ENCODE measurements at regions not wholly inside any gene's neighbourhood (a gene's known extent, or its start where the extent isn't known, plus 50 kb on each side); places are given as distances from the start of the nearest gene placed in this dataset.

DNA sequence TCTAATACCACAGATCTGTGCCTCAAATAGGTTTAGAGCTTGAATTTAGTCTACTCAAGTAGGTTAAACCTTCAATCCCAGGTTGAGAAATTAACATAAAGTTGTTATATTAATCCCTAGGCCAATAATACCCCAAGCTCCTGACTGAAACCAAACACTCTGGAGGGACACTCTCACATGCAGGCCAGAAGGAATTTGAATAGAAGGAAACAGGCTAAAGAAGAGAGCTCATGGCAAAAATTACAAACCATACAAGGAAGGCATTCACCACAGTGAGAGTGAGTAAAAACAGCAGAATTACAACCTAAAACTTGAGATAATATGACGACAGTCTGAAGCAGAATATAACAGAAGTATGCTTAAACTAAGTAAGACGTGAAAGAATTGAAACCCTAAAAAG is 76.1 kb upstream of the PDK4 start:
- ATAC-seq (ENCODE audit: low FRiP score), result no peak

DNA sequence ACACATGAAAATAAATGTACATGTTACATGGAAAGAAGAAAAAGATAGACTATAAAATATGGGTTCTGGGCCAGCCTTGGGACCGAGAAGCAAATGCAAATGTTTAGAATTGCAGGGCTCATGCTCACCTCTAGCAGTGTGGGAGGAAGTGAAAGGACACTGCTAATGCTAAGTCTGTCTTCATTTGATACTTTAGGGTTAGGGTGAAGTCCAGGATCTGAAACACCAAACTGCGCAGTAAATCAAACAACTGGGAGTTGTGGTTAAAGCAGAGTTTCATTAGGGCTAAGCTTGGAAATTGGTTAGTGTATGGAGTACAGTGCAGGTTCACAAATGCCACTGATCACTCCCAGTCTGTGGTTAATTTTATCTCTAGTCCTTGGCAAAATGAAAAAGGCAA is 73.2 kb upstream of the PDK4 start:
- TF ChIP-seq, protein P1, sequence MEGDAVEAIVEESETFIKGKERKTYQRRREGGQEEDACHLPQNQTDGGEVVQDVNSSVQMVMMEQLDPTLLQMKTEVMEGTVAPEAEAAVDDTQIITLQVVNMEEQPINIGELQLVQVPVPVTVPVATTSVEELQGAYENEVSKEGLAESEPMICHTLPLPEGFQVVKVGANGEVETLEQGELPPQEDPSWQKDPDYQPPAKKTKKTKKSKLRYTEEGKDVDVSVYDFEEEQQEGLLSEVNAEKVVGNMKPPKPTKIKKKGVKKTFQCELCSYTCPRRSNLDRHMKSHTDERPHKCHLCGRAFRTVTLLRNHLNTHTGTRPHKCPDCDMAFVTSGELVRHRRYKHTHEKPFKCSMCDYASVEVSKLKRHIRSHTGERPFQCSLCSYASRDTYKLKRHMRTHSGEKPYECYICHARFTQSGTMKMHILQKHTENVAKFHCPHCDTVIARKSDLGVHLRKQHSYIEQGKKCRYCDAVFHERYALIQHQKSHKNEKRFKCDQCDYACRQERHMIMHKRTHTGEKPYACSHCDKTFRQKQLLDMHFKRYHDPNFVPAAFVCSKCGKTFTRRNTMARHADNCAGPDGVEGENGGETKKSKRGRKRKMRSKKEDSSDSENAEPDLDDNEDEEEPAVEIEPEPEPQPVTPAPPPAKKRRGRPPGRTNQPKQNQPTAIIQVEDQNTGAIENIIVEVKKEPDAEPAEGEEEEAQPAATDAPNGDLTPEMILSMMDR (IDR thresholded peaks at IDR 0.05), result no peak
- no peak for DNase-seq (ENCODE audit: low spot score)
- no peak for ATAC-seq (ENCODE audit: low FRiP score)

More for the DNA sequence above, 76.1 kb upstream of the PDK4 start:
- no peak for DNase-seq (ENCODE audit: low spot score)
- TF ChIP-seq, protein P1 (IDR thresholded peaks at IDR 0.05), result no peak

DNA sequence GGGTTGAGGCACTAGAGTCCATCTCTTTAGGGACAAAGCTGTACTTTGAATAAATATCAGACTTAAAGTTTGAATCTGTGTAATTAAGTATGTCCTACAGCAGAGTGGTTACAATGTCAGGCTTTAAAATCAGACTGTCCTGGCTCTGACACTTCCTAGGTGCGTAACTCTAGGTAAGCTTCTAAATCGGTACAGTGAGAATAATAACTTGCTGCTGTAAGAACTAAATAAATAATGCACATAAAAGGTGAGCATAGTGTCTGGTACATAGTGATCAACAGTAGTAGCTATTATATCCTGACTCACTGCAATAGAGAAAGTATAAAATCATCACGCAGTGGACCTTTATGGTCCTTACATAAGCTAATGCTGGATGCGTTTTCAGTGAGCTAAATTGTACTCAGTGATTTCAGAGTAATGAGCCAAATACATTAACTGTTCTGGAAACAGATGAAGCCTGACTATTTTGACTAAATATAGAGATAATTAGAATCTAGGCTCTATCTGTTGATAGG is 72.2 kb upstream of the PDK4 start:
- DNase-seq (ENCODE audit: low spot score) (no peak), ATAC-seq (ENCODE audit: low FRiP score) (no peak)
- TF ChIP-seq, protein P1 (IDR thresholded peaks at IDR 0.05), result no peak

DNA sequence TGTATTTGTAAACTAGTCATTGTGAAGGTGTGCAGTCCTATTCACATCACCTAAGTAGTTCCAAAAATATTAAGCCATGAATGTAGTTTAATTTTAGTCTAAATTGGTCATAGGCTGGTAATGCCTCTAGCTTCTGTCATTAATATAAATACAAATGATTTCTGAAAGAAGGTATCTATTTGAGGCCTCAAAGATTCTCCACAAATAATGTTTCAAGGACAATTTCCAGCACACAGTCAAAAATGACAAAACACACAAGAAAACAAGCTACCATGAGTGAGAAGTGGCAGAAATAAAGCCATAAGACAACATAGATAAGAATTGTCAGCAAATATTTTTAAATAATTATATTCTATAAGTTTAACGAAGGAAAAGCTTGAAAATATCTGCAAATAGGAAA is 66.7 kb upstream of the PDK4 start:
- ATAC-seq (ENCODE audit: low FRiP score), result no peak
- TF ChIP-seq, protein P1 (IDR thresholded peaks at IDR 0.05), result no peak
- no peak for DNase-seq (ENCODE audit: low spot score)

DNA sequence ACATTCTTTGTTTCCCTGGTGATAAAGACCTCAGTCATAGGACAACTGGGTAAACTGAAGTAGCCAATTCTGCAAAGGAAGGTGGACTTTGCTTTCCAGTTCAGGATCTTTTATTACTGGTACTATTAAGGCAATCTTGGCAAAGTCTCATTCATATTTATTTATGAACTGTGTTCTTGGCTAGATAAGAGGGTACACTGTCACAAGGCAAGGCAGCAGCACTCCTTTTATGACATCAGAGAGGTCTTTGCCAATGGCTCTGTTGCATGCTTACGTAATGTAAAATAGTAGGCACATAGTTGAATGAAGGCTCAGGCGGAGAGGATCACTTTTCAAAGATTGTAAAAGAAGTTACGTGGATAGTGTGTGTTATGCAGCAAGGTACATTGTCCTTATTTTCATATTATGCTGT is 63.7 kb upstream of the PDK4 start:
- ATAC-seq (ENCODE audit: low FRiP score), result no peak
- TF ChIP-seq, protein P1 (IDR thresholded peaks at IDR 0.05), result no peak

DNA sequence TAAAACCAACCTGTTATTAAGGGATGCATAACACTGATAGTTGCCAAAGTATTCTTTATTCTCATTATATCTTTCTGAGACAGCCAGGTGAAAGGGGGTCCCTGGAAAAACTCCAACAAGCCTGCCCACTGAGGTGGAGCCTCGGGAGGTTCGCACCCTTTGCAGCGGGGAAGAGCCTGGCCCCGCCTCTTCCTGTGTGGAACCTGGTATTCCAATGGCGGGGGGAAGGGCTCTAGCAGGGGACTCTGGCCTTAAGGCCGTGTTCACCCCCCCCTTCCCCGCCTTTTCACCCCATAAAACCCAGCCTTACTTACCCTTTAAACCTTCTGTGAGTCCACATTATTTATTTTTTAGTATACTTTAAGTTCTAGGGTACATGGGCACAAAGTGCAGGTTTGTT is 62.4 kb upstream of the PDK4 start:
- ATAC-seq (ENCODE audit: low FRiP score) (no peak), DNase-seq (ENCODE audit: low spot score) (no peak)
- TF ChIP-seq, protein P1 (IDR thresholded peaks at IDR 0.05), result no peak

More for the DNA sequence above, 63.7 kb upstream of the PDK4 start:
- no peak for DNase-seq (ENCODE audit: low spot score)

DNA sequence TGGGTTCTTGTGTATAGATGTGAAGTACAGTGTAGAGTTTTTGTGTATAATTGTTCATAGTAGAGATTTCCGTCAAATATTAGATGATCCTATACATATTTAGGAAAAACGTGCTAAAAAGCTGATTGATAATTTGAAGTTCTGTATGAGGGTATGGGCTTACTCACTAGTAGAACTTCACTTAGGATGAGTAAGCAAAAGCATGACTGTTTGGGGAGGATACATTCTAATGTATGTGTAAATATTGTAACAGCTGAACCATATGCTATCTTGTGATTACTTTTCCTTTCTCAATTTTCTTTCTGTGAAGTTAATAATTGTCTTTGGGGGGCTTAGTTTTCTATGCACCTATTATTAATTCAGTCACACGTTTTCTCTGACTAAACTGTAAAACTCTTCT is 53.2 kb upstream of the PDK4 start:
- TF ChIP-seq, protein P1 (IDR thresholded peaks at IDR 0.05), result no peak
- no peak for ATAC-seq (ENCODE audit: low FRiP score)
- no peak for DNase-seq (ENCODE audit: low spot score)

All from omental fat pad (tissue), 3 donors.